ENCODE measurements at regions not wholly inside any gene's neighbourhood (a gene's known extent, or its start where the extent isn't known, plus 50 kb on each side); places are given as distances from the start of the nearest gene placed in this dataset.

GRCh38 chr11:123351375-123351774, 78.7 kb upstream of the GRAMD1B start:
- WGBS = 67% methylated on average over 6 of the region's 6 CpGs
- no peaks in the 10 kb centered on the region for H3K36me3 ChIP-seq (ENCODE audit: control insufficient read depth in 4 of 4, insufficient read depth in 3 of 4, low read depth in 1 of 4, low read length in 3 of 4)
- no peak overlapping the region for H3K4me3 ChIP-seq (ENCODE audit: low read depth in 1 of 3, low read length in 3 of 3)
- no peaks in the 10 kb centered on the region for H3K4me1 ChIP-seq (ENCODE audit: control insufficient read depth in 4 of 4, insufficient read depth in 4 of 4, low read length in 3 of 4)
- peaks cover 0 to 3% (median under 1%) of the 10 kb centered on the region in 4 donors for H3K27me3 ChIP-seq (ENCODE audit: control insufficient read depth in 4 of 4, insufficient read depth in 4 of 4, low read length in 3 of 4)
- no peak for DNase-seq (ENCODE audit: low spot score)
- peaks cover 0 to 2% (median 0%) of the 10 kb centered on the region in 4 donors for H3K9me3 ChIP-seq (ENCODE audit: control insufficient read depth in 4 of 4, low read length in 3 of 4)
- no peak overlapping the region for H3K9ac ChIP-seq (ENCODE audit: low read depth in 1 of 2, low read length in 2 of 2)
- TF ChIP-seq HNF4G (IDR thresholded peaks at IDR 0.05) (no peak), REST (IDR thresholded peaks at IDR 0.05) (no peak), ZBTB33 (IDR thresholded peaks at IDR 0.05) (no peak), ATF3 (IDR thresholded peaks at IDR 0.05) (no peak), RAD21 (IDR thresholded peaks at IDR 0.05) (no peak), EGR1 (IDR thresholded peaks at IDR 0.05; ENCODE audit: low read depth in 2 of 2) (no peak), RXRA (IDR thresholded peaks at IDR 0.05) (no peak), FOXA1 (IDR thresholded peaks at IDR 0.05) (no peak), SP1 (IDR thresholded peaks at IDR 0.05) (no peak), TAF1 (conservative IDR thresholded peaks at IDR 0.05) (no peak), MAX (IDR thresholded peaks at IDR 0.05) (no peak), YY1 (IDR thresholded peaks at IDR 0.05) (no peak), NR2F2 (IDR thresholded peaks at IDR 0.05) (no peak), JUND (IDR thresholded peaks at IDR 0.05) (no peak)
- H3K27ac ChIP-seq (ENCODE audit: low read depth in 1 of 2, low read length in 2 of 2) = no peak overlapping the region

- Histone ChIP-seq H3K27me3 (ENCODE audit: control insufficient read depth in 4 of 4, insufficient read depth in 4 of 4, low read length in 3 of 4) (peaks cover 0 to 3% (median under 1%) of the 10 kb centered on the region in 4 donors), H3K36me3 (ENCODE audit: control insufficient read depth in 4 of 4, insufficient read depth in 3 of 4, low read depth in 1 of 4, low read length in 3 of 4) (no peaks in the 10 kb centered on the region), H3K4me3 (ENCODE audit: low read depth in 1 of 3, low read length in 3 of 3) (no peak overlapping the region), H3K27ac (ENCODE audit: low read depth in 1 of 2, low read length in 2 of 2) (no peak overlapping the region), H3K9ac (ENCODE audit: low read depth in 1 of 2, low read length in 2 of 2) (no peak overlapping the region), H3K9me3 (ENCODE audit: control insufficient read depth in 4 of 4, low read length in 3 of 4) (peaks cover 0 to 2% (median 0%) of the 10 kb centered on the region in 4 donors), H3K4me1 (ENCODE audit: control insufficient read depth in 4 of 4, insufficient read depth in 4 of 4, low read length in 3 of 4) (no peaks in the 10 kb centered on the region)
- no peak for DNase-seq (ENCODE audit: low spot score)
- 76% methylated on average over 3 of the region's 3 CpGs for WGBS
- TF ChIP-seq HNF4G (IDR thresholded peaks at IDR 0.05) (no peak), JUND (IDR thresholded peaks at IDR 0.05) (no peak), SP1 (IDR thresholded peaks at IDR 0.05) (no peak), FOXA1 (IDR thresholded peaks at IDR 0.05) (no peak), RXRA (IDR thresholded peaks at IDR 0.05) (no peak), FOXA2 (IDR thresholded peaks at IDR 0.05) (no peak), ATF3 (IDR thresholded peaks at IDR 0.05) (no peak), TAF1 (conservative IDR thresholded peaks at IDR 0.05) (no peak), YY1 (IDR thresholded peaks at IDR 0.05) (no peak), GABPA (IDR thresholded peaks at IDR 0.05 in 1 of 2, conservative IDR thresholded peaks at IDR 0.05 in 1 of 2) (no peak), EGR1 (IDR thresholded peaks at IDR 0.05; ENCODE audit: low read depth in 2 of 2) (no peak), CTCF (IDR thresholded peaks at IDR 0.05; ENCODE audit: low read depth, low read length, missing input control) (no peak), HNF4A (conservative IDR thresholded peaks at IDR 0.05) (no peak), MAX (IDR thresholded peaks at IDR 0.05) (no peak), RAD21 (IDR thresholded peaks at IDR 0.05) (no peak), ZBTB33 (IDR thresholded peaks at IDR 0.05) (no peak)
Observed at GRCh38 chr11:123349382-123349781, 80.7 kb upstream of the GRAMD1B start.
